NCI-H187 treated with DMSO at 0.1 percent for 48 hours (cell line): ENCODE measurements at regions not wholly inside any gene's neighbourhood (a gene's known extent, or its start where the extent isn't known, plus 50 kb on each side); places are given as distances from the start of the nearest gene placed in this dataset.

Experiments used
- DNase-seq: peaks from one replicate; lab custom pipeline; 2025; lab: John Stamatoyannopoulos, UW

- DNase-seq = no peak
Measured at GRCh38 chr9:80449513-80449912, 877.7 kb downstream of the TLE4 start.

- no peak for DNase-seq
Measured at GRCh38 chr9:80448996-80449395, 877.2 kb downstream of the TLE4 start.

GRCh38 chr9:80447876-80448275 is 876.1 kb downstream of the TLE4 start:
- no peak for DNase-seq

- DNase-seq = no peak
Measured at GRCh38 chr9:80440724-80441123, 869.0 kb downstream of the TLE4 start.

- DNase-seq = no peak
Measured at GRCh38 chr9:80437825-80438224, 866.1 kb downstream of the TLE4 start.

GRCh38 chr9:80437091-80437640 is 865.4 kb downstream of the TLE4 start:
- no peak for DNase-seq

GRCh38 chr9:80435591-80435990 is 863.8 kb downstream of the TLE4 start:
- no peak for DNase-seq

GRCh38 chr9:80426992-80427391 is 855.2 kb downstream of the TLE4 start:
- no peak for DNase-seq

- no peak for DNase-seq
Measured at GRCh38 chr9:80417211-80417773, 845.5 kb downstream of the TLE4 start.

- DNase-seq = no peak
Measured at GRCh38 chr9:80410106-80410505, 838.3 kb downstream of the TLE4 start.

- DNase-seq = no peak
Measured at GRCh38 chr9:80407220-80407619, 835.5 kb downstream of the TLE4 start.

- no peak for DNase-seq
Measured at GRCh38 chr9:80401243-80401642, 829.5 kb downstream of the TLE4 start.

- no peak for DNase-seq
Measured at GRCh38 chr9:80400624-80401230, 829.0 kb downstream of the TLE4 start.

- no peak for DNase-seq
Measured at GRCh38 chr9:80399606-80400005, 827.8 kb downstream of the TLE4 start.

GRCh38 chr9:80387828-80388227 is 816.1 kb downstream of the TLE4 start:
- no peak for DNase-seq

- no peak for DNase-seq
Measured at GRCh38 chr9:80385246-80385645, 813.5 kb downstream of the TLE4 start.

GRCh38 chr9:80383331-80383730 is 811.6 kb downstream of the TLE4 start:
- DNase-seq = no peak

GRCh38 chr9:80382211-80382891 is 810.6 kb downstream of the TLE4 start:
- no peak for DNase-seq

GRCh38 chr9:80380301-80380700 is 808.5 kb downstream of the TLE4 start:
- DNase-seq = no peak

- no peak for DNase-seq
Measured at GRCh38 chr9:80378669-80379293, 807.0 kb downstream of the TLE4 start.

- no peak for DNase-seq
Measured at GRCh38 chr9:80376180-80376579, 804.4 kb downstream of the TLE4 start.

- DNase-seq = no peak
Measured at GRCh38 chr9:80375477-80375876, 803.7 kb downstream of the TLE4 start.

GRCh38 chr9:80369641-80370040 is 797.9 kb downstream of the TLE4 start:
- DNase-seq = no peak
